ENCODE measurements at regions not wholly inside any gene's neighbourhood (a gene's known extent, or its start where the extent isn't known, plus 50 kb on each side); places are given as distances from the start of the nearest gene placed in this dataset.
"Not testable (repeated sequence)": the region's sequence is repeated elsewhere in the genome, so short reads cannot be mapped to it uniquely, and the experiment has no call there.

GRCh38 chr17:15869868-15870267, 75.1 kb upstream of the ADORA2B start:
- H4K20me1 ChIP-seq (ENCODE audit: insufficient read depth, low read length), result not testable (repeated sequence)

GRCh38 chr17:15872677-15873076, 72.3 kb upstream of the ADORA2B start:
- H3K36me3 ChIP-seq (replicated peaks; ENCODE audit: low read depth, low read length); H3K79me2 ChIP-seq (ENCODE audit: low read length); H3K9me3 ChIP-seq (ENCODE audit: insufficient read depth, low read length); H3K9ac ChIP-seq (ENCODE audit: low read length); H3K27ac ChIP-seq (ENCODE audit: low read length); H3K4me2 ChIP-seq (ENCODE audit: low read length); H3K4me3 ChIP-seq (ENCODE audit: low read length); H4K20me1 ChIP-seq (ENCODE audit: insufficient read depth, low read length); H3K4me1 ChIP-seq (ENCODE audit: low read length); H2AFZ ChIP-seq (ENCODE audit: low read depth, low read length); H3K27me3 ChIP-seq (ENCODE audit: low read depth, low read length): not testable (repeated sequence)

More at GRCh38 chr17:15869868-15870267, 75.1 kb upstream of the ADORA2B start:
- H3K4me3 ChIP-seq (ENCODE audit: low read length); H3K27ac ChIP-seq (ENCODE audit: low read length); H3K79me2 ChIP-seq (ENCODE audit: low read length); H3K4me1 ChIP-seq (ENCODE audit: low read length); H3K9me3 ChIP-seq (ENCODE audit: insufficient read depth, low read length); H3K36me3 ChIP-seq (replicated peaks; ENCODE audit: low read depth, low read length); H2AFZ ChIP-seq (ENCODE audit: low read depth, low read length); H3K4me2 ChIP-seq (ENCODE audit: low read length); H3K27me3 ChIP-seq (ENCODE audit: low read depth, low read length); H3K9ac ChIP-seq (ENCODE audit: low read length): not testable (repeated sequence)

GRCh38 chr17:15877882-15878500, 66.9 kb upstream of the ADORA2B start:
- H3K79me2 ChIP-seq (ENCODE audit: low read length); H3K9ac ChIP-seq (ENCODE audit: low read length); H3K36me3 ChIP-seq (replicated peaks; ENCODE audit: low read depth, low read length); H3K9me3 ChIP-seq (ENCODE audit: insufficient read depth, low read length); H3K4me2 ChIP-seq (ENCODE audit: low read length); H3K27ac ChIP-seq (ENCODE audit: low read length); H3K27me3 ChIP-seq (ENCODE audit: low read depth, low read length); H4K20me1 ChIP-seq (ENCODE audit: insufficient read depth, low read length); H2AFZ ChIP-seq (ENCODE audit: low read depth, low read length); H3K4me1 ChIP-seq (ENCODE audit: low read length); H3K4me3 ChIP-seq (ENCODE audit: low read length): not testable (repeated sequence)

GRCh38 chr17:15882058-15882720, 62.7 kb upstream of the ADORA2B start:
- Histone ChIP-seq H4K20me1 (ENCODE audit: insufficient read depth, low read length) (no peaks in the 10 kb centered on the region), H3K9me3 (ENCODE audit: insufficient read depth, low read length) (no peaks in the 10 kb centered on the region), H3K9ac (ENCODE audit: low read length) (no peak overlapping the region), H3K27ac (ENCODE audit: low read length) (no peak overlapping the region), H2AFZ (ENCODE audit: low read depth, low read length) (no peak overlapping the region), H3K4me1 (ENCODE audit: low read length) (peaks cover 7% of the 10 kb centered on the region), H3K79me2 (ENCODE audit: low read length) (no peaks in the 10 kb centered on the region), H3K36me3 (replicated peaks; ENCODE audit: low read depth, low read length) (no peaks in the 10 kb centered on the region), H3K4me2 (ENCODE audit: low read length) (no peak overlapping the region), H3K27me3 (ENCODE audit: low read depth, low read length) (no peaks in the 10 kb centered on the region), H3K4me3 (ENCODE audit: low read length) (no peak overlapping the region)
- TF ChIP-seq CTCF (IDR thresholded peaks at IDR 0.05; ENCODE audit: low read depth, low read length) (no peak), EZH2phosphoT487 (IDR thresholded peaks at IDR 0.05; ENCODE audit: low read depth) (no peak)

GRCh38 chr17:15882777-15883176, 62.2 kb upstream of the ADORA2B start:
- Histone ChIP-seq H3K9me3 (ENCODE audit: insufficient read depth, low read length) (no peaks in the 10 kb centered on the region), H2AFZ (ENCODE audit: low read depth, low read length) (no peak overlapping the region), H3K4me2 (ENCODE audit: low read length) (no peak overlapping the region), H3K36me3 (replicated peaks; ENCODE audit: low read depth, low read length) (no peaks in the 10 kb centered on the region), H3K79me2 (ENCODE audit: low read length) (no peaks in the 10 kb centered on the region), H4K20me1 (ENCODE audit: insufficient read depth, low read length) (no peaks in the 10 kb centered on the region), H3K27me3 (ENCODE audit: low read depth, low read length) (no peaks in the 10 kb centered on the region), H3K9ac (ENCODE audit: low read length) (no peak overlapping the region), H3K27ac (ENCODE audit: low read length) (no peak overlapping the region), H3K4me3 (ENCODE audit: low read length) (no peak overlapping the region), H3K4me1 (ENCODE audit: low read length) (peaks cover 8% of the 10 kb centered on the region)
- no peak for TF ChIP-seq EZH2phosphoT487 (IDR thresholded peaks at IDR 0.05; ENCODE audit: low read depth)

GRCh38 chr17:15883617-15884111, 61.3 kb upstream of the ADORA2B start:
- no peak overlapping the region for H3K9ac ChIP-seq (ENCODE audit: low read length)
- TF ChIP-seq EZH2phosphoT487 (IDR thresholded peaks at IDR 0.05; ENCODE audit: low read depth) (no peak), CTCF (IDR thresholded peaks at IDR 0.05; ENCODE audit: low read depth, low read length) (no peak)
- no peak overlapping the region for H3K27ac ChIP-seq (ENCODE audit: low read length)
- H3K4me3 ChIP-seq (ENCODE audit: low read length), result no peak overlapping the region
- no peaks in the 10 kb centered on the region for H3K36me3 ChIP-seq (replicated peaks; ENCODE audit: low read depth, low read length)
- peaks cover 8% of the 10 kb centered on the region for H3K4me1 ChIP-seq (ENCODE audit: low read length)
- no peak overlapping the region for H3K4me2 ChIP-seq (ENCODE audit: low read length)
- H3K27me3 ChIP-seq (ENCODE audit: low read depth, low read length), result no peaks in the 10 kb centered on the region
- H3K9me3 ChIP-seq (ENCODE audit: insufficient read depth, low read length), result no peaks in the 10 kb centered on the region
- no peak overlapping the region for H2AFZ ChIP-seq (ENCODE audit: low read depth, low read length)
- no peaks in the 10 kb centered on the region for H4K20me1 ChIP-seq (ENCODE audit: insufficient read depth, low read length)
- no peaks in the 10 kb centered on the region for H3K79me2 ChIP-seq (ENCODE audit: low read length)

Data from OCI-LY3 (cell line).